NCI-H1105 (cell line): ENCODE measurements at regions not wholly inside any gene's neighbourhood (a gene's known extent, or its start where the extent isn't known, plus 50 kb on each side); places are given as distances from the start of the nearest gene placed in this dataset.

ENCODE experiments used
- DNase-seq: peaks from one replicate; lab custom pipeline; 2025; lab: John Stamatoyannopoulos, UW

- DNase-seq, result no peak
These were observed 52.5 kb upstream of the RXFP2 start for GRCh38 chr13:31686670-31687425.
